HG03280 (cell line): ENCODE measurements at regions not wholly inside any gene's neighbourhood (a gene's known extent, or its start where the extent isn't known, plus 50 kb on each side); places are given as distances from the start of the nearest gene placed in this dataset.
"Not testable (repeated sequence)": the region's sequence is repeated elsewhere in the genome, so short reads cannot be mapped to it uniquely, and the experiment has no call there.

ENCODE experiments used
- ATAC-seq: cut with Tn5 transposase; IDR thresholded peaks from one replicate; pipeline ENCODE4 v1.9.1; 2021; ENCODE audit warnings: mild to moderate bottlenecking, moderate library complexity; ENCODE audit not compliant: unreplicated experiment

DNA sequence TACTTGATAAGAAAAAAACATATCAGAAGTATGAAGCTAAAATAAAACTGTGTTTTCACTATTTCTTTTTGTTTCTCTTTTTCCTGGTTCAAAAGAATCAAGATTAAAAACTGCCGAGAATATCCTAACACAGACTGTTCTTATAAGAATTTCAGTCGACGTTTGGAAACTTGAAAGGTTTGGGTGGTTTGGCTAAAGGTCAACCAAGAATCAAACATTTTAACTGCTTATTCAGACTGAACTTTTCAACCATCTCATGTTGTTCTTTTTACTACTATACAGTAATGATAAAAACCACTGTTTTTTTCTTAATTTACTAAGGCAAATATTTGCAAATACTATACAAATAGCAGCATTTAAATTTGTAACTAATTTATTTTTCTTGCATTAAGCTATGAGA lies 308.5 kb upstream of the TFPI start:
- ATAC-seq: no peak

DNA sequence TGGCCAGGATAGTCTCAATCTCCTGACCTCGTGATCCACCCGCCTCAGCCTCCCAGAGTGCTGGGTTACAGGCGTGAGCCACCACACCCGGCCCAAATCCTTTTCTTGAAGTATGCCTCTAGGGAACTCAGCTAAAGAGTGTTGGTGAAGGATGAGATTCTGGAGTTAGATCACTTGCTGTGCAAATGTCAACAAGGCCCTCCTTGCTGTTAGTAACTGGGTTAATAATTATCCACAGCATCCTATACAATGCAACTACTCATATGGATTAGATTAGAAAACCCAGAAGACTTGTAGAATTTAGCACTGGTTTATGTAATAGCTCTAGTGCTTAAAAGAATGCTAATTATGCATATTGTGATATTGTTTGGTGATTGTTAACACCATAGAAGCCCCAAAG lies 310.8 kb upstream of the TFPI start:
- ATAC-seq: no peak

DNA sequence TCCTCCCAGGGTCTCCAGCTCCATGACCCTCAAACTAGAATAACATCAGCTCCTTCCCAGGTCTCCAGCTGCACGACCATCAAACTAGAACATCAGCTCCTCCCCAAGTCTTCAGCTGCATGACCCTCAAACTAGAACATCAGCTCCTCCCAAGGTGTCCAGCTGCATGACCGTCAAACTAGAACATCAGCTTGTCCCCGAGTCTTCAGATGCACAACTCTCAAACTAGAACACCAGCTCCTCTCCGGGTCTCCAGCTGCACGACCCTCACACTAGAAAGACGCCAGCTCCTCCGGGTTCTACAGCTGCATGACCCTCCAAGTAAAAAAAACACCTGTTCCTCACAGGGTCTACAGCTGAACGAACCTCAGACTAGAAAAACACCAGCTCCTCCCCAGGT lies 312.9 kb upstream of the TFPI start:
- no peak for ATAC-seq

DNA sequence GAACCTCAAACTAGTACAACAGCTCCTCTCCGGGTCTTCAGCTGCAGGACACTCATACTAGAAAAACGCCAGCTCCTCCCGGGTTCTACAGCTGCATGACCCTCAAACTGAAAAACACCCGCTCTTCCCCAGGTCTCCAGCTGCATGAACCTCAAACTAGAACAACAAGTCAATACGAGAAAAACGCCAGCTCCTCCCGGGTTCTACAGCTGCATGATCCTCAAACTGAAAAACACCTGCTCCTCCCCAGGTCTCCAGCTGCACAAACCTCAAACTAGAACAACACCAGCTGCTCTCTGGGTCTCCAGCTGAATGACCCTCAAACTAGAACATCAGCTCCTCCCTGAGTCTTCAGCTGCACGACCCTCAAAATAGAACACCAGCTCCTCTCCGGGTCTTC lies 315.0 kb upstream of the TFPI start:
- ATAC-seq: peak; percentile 60

DNA sequence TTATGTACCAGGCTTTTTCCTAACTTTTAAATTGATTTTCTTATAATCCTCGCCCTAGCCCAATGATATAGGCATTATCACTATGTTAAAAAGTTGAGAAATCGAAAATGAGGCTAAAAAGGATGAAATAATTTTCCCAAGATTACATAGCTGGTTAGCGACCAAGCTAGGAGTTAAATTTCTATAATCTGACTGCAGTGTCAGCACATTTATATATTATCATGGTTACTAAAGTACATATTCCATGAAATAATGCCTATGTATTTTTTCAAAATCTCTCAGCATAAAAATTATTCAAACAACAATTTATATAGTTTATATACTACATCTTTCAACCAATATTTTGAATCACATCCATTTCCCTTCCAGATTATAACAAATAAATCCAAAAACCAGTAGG lies 317.3 kb upstream of the TFPI start:
- ATAC-seq: no peak

DNA sequence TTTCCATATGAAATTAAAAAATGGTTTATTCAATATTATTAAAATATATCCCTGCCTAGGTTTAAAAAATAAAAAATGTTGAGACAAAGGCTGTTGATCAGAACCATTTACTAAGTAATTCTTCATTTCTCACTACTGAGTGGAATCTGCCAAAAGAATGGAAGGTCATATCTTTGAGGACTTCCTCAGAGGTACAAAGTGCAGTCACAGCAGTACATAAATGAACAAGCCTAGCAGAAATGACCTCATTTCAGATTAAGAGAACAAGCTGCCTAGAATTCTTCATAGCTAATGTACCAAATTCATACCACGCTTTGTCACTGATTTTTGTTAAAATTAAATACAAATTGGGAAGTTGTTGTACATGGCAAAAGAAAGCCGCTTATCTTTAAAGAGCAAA lies 318.9 kb upstream of the TFPI start:
- no peak for ATAC-seq

DNA sequence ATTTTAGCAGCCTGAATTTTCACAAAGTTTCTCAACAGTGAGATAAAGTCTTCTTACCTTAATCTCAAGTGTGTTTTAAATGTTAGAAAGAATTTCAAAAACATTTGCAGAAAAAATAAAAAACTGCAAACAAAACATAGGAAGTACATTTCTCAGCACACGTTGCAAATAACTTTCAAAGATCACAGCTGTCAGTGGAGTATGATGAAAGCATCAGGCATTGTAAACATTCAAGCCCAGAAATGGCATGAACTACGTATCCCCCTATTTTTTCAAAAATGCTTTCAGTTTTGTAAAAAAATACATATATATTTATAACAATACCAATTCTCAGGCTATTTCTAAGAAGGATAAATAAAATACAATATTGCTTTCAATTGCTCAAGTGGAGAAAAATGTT lies 320.6 kb upstream of the TFPI start:
- no peak for ATAC-seq

DNA sequence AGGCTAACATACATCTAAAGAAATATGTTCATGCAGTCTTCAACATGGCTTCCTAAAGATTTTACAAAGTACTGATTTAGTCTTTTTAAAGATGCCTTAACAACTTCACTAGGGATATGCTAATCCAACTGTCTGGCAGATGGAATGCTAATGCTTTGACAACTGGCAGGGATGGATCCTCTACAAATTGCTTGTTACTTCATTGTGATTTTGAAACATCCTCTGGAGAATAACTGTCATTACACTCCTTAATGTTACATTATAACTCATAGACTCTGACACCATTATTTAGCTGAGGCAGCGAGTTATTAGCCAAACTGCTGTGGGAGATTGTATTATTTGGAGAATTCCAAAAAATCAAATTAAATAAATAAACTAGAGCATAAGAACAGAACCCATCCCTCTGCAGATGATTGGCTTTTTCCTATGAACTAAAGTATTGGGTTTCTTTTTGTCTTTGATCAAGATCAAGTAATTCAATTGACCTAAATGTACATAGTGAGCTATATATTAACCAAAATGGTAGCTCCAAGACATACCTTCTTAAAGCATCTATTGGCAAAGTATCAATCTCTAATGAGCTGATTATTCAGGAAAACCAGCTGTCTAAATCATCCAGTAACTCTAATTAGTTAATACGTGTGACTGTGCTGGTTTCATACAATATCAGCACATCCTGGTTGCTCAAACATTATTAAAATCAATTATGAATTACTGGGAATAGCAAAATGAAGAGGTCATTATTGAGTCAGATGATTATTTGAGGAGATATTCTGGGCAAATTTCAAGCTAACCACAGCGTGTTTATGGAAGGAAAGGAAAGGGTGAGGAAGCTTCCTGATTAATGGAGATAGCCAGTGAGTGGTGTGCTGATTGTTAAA lies 321.3 kb upstream of the TFPI start:
- no peak for ATAC-seq

DNA sequence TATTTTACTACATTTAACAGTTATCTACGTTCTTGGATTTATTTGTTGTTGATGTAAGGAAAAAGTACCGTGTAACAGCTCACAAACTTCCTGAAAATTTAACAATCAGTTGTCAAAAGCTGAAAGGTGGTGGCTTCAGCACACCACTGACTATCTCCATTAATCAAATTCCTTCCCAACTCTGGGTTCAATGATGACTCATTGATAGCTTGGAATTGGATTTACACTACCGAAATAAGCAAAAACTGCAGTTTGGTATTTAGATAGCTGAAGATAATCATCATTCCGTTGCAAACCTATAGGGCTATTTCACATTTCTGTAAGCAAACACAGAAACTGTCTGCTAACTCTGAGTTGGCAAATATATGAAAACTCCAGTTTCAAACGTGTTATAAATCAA lies 322.3 kb upstream of the TFPI start:
- ATAC-seq: no peak

DNA sequence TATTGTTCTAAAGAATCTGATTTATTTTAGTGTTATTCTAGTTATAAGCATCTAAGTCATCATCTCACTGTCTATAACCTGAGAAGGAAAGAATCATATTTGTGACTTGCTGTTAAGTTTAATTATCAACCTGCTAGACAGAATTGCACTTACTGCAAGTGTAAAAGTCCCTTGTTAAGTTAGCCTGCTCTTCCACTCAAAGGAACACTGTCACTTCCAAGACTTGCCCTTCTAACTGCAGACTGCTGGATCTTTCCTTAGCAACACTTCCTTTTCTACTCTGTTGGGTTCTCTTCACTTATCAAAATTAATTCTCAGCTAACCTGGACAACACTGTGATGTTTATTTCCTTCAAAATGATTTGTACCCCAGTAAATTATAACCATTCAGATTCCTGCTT lies 323.2 kb upstream of the TFPI start:
- ATAC-seq: no peak

DNA sequence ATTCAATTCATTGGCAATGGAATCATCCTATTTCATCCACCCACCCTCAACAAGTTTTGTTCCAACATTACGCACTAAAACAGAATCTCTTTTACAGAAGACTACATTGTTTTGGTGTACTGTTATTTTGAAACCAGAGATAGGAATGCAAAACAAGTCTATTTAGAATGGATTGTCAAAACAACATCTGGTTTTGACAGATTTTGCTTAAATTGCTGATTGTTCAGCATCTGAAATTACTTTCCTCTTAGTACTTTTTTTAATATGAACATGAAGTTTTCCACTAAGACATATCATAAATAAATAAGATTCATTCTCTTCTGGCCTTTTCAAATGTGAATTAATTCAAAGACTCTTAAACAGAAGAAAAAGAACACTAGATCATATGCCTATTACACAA lies 323.9 kb upstream of the TFPI start:
- no peak for ATAC-seq

DNA sequence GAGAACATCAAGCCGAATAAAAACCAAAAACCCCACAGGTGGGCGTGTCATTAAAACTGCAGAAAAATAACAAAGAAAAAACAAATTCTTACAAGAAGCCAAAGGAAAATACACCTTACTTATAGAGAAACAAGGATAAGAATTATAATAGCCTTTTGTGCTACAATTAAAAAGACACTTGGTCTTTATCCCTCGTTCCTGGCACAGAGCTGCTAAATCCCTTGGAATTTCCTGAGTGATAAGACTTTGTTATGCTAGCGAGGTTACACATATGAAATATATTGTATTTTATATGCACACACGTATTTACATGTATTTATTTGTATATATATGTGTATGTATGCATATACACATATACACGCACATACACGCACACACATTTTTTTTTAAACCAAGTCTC lies 325.3 kb upstream of the TFPI start:
- no peak for ATAC-seq

DNA sequence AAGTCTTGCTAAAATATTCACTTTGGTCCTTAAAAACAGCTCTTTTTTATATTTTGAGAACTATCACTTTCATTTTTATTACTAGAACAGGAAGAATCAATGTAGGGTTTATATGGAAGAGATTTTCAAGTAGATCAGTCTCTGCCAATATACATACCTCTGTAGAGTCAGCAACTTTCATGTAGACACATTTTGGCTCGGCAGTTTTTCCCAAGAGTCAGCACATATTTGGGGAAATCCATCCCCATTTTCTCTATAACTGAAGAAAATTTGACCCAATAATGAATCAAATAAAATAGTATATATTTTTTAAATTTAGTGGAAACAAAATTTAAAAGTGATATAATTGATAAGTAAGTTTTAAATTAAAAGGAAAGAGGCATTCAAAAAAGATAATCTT lies 329.8 kb upstream of the TFPI start:
- ATAC-seq: no peak

DNA sequence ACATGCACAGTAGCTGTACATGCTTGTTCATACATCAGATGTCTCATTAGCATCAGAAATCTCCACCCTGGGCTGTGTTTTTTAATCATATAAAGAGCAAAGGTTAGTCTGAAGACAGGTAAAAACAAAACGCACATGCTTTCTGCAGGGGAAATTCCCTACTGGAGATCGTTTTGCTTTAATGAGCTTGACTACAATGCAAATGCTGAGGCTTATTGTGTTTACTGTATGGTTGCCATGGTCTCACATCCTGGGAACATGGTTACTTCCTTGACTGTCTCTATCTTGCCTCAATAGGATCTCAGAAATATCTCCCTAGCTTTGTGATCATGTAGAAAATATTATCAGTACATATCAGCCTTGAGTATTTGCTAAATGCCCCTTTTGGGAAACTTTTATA lies 336.5 kb upstream of the TFPI start:
- no peak for ATAC-seq

DNA sequence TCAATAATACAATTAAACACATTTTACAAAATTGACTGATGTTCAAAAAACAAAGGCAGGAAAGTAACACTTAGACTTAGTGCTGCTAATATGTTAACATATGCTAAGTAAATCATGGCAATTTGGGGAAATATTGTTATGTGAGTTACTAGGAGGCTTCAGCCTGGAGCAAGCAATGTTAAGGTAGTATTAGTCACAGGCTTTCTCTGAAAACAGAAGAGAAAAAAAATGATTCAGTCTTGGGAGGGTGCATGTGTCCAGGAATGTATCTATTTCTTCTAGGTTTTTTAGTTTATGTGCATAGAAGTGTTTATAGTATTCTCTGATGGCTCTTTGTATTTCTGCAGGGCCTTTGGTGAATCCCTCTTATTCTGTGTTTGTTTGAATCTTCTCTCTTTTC lies 345.8 kb upstream of the TFPI start:
- no peak for ATAC-seq

DNA sequence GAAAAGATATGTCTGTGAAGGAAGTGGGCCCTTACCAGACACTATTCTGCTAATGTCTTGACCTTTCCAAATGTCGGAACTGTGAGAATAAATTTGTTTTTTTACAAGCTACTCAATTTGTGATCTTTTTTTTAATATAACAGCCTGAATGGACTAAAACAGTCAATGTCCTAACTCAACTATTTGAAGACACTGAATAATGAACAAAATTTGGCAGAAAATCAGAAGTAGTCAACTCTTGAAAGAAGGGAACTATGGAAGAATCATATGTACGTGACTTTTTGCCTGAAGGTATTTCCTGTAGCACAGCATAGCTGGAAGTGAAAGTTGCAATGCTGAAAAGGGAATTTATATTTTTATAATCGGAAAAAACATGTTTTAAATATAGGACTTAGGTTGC lies 351.8 kb upstream of the TFPI start:
- ATAC-seq: no peak

DNA sequence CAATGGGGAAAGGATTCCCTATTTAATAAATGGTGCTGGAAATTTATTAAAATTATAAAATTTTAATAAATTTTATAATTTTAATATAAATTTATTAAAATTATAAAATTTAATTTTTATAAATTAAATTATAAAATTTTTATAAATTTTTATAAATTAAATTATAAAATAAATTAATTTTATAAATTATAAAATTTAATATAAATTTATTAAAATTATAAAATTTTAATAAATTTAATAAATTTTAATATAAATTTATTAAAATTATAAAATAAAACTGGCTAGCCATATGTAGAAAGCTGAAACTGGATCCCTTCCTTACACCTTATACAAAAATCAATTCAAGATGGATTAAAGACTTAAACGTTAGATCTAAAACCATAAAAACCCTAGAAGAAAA lies 356.7 kb upstream of the TFPI start:
- ATAC-seq: not testable (repeated sequence)

DNA sequence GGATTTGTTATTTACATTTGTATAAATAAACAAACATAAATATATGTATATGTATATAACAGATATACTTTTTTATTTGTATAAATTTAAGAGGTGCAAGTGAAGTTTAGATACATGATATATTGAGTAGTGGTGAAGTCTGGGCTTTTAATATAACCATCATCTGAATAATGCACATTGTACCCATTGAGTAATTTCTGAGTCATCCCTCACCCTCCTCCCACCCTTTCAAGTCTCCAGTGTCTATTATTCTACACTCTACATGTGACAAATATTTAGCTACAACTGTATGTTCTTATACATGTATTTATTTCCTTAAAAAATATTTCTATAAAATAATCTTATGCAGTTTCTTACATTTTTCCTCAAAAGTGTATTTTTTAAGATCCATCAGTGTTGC lies 358.7 kb upstream of the TFPI start:
- ATAC-seq: no peak

DNA sequence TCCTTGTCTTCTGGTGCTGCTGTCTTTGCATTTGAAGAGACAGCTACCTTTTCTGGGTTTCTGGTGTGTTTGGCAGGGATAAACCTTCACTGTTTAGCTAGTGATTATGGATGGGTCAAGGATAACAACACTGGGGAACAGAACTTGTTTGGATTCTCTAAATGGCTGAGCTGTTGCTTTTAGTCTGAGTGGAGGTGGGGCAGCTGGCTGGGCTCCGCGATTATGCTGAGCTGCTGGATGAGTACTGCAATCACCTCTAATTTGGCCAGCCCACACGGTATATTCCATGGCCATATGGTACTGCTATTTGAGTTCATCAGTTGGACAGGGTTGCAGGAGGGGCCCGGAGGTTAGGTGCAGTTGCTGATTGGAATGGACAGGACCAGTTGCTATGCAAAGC lies 361.6 kb upstream of the TFPI start:
- no peak for ATAC-seq

DNA sequence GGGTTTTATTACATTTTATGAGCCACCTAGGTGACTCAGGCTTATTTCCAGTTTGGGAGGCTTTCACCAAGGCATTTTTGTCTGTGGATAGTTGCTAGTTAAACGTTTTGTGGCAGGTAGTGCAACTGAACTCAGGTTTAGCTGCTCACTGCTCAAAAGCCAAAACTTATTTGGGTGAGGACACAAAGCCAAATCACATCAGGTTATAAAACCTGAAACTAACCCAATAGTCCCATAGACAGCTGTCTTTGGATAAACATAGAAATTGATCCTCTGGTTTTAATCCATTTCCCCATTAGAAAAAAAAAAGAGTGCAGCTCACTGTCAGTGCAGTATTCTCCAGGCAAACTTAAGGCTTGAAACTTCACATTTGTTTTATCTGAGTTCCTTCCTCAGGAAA lies 362.6 kb upstream of the TFPI start:
- ATAC-seq: no peak

DNA sequence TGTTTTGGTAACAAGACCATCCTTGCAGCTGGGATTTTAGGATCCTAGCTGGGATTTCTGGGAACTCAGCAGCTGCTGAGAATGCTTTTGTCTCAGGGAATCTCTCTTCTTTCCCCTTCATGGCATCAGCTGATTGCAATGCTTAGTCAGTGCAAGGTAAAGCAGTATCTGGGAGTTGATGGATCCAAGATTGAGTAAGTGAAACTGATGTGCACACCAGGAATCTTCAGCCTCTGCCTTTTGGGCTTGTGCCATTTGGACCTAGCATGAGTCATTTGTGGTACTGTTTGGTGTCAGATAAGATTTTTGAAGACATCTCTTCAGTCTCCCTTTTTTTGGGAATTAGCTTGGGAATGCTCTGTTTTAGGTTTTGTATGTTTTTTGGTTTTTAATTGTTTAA lies 363.3 kb upstream of the TFPI start:
- no peak for ATAC-seq

DNA sequence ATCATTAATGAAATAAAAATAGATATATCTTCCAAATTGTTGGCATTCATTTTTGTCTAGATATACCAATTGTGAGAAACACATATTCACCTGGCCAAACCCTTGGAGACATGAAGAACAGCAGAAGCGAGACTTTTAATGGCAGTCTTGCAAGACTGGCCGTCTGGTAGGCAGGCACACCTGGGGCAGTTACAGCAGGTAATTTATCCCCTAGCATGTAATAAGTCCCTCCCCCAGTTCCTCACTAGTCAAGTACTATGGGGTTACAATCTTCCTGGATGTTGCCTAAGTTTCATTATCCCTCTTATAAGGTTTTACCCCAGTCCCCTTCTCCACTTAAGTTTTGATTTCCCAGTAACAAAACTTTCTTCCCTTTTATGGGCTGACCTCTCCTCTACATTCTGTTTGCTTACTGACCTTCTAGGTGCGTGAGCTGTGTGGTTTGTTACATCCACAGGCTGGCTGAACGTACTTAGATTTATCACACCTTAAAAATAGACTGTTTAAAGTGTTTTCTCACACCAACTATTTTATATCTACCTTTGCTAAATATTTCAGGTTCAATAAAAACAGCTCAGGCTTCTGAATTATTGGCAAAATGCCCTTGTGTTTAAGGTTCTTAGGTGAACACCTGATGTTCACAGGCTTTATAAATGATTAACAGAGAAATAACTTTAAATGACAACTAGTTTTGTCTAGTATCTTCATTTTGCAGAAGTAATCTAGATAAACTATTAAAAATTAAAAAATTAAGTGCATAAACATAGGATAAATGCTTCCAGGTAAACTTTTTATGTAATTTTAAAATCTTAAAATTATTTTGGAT lies 365.0 kb upstream of the TFPI start:
- no peak for ATAC-seq
